ENCODE measurements at regions not wholly inside any gene's neighbourhood (a gene's known extent, or its start where the extent isn't known, plus 50 kb on each side); places are given as distances from the start of the nearest gene placed in this dataset.

GRCh38 chr9:96084331-96084734 is 208.8 kb downstream of the ERCC6L2 start:
- in situ Hi-C loops (cut with MboI; ENCODE audit: low pct_ligation_motif_present in 1 of 4, low pct_unique_long_range_greater_than_20kb in 1 of 4, low sequenced_read_pairs in 3 of 4) = no loop called here
- Histone ChIP-seq H3K27me3 (peaks cover 14% of the 10 kb centered on the region), H3K4me3 (no peak overlapping the region), H3K9me3 (no peaks in the 10 kb centered on the region), H3K27ac (no peak overlapping the region), H3K4me1 (peaks cover 0 to 4% (median 2%) of the 10 kb centered on the region in 4 donors), H3K36me3 (no peaks in the 10 kb centered on the region)
- TF ChIP-seq POLR2A (IDR thresholded peaks at IDR 0.05) (no peak), EP300 (IDR thresholded peaks at IDR 0.05; ENCODE audit: low read depth) (no peak)
- TF ChIP-seq, protein P1, sequence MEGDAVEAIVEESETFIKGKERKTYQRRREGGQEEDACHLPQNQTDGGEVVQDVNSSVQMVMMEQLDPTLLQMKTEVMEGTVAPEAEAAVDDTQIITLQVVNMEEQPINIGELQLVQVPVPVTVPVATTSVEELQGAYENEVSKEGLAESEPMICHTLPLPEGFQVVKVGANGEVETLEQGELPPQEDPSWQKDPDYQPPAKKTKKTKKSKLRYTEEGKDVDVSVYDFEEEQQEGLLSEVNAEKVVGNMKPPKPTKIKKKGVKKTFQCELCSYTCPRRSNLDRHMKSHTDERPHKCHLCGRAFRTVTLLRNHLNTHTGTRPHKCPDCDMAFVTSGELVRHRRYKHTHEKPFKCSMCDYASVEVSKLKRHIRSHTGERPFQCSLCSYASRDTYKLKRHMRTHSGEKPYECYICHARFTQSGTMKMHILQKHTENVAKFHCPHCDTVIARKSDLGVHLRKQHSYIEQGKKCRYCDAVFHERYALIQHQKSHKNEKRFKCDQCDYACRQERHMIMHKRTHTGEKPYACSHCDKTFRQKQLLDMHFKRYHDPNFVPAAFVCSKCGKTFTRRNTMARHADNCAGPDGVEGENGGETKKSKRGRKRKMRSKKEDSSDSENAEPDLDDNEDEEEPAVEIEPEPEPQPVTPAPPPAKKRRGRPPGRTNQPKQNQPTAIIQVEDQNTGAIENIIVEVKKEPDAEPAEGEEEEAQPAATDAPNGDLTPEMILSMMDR (IDR thresholded peaks at IDR 0.05) = no peak
- intact Hi-C loops (cut with DNase I; ENCODE audit: low total_unique reads) = no loop called here
- WGBS, 2 donors (ENCODE audit: low coverage in 1 of 2) = 65 to 74% methylated on average over 4 of the region's 4 CpGs
- DNase-seq = no peak

- H3K27me3 ChIP-seq = peaks cover 14% of the 10 kb centered on the region
- H3K9me3 ChIP-seq = no peaks in the 10 kb centered on the region
- TF ChIP-seq, protein P1 (IDR thresholded peaks at IDR 0.05) = no peak
- TF ChIP-seq EP300 (IDR thresholded peaks at IDR 0.05; ENCODE audit: low read depth) (no peak), POLR2A (IDR thresholded peaks at IDR 0.05) (no peak), POLR2AphosphoS5 (IDR thresholded peaks at IDR 0.05) (no peak)
- in situ Hi-C loops (cut with MboI; ENCODE audit: low pct_ligation_motif_present in 1 of 4, low pct_unique_long_range_greater_than_20kb in 1 of 4, low sequenced_read_pairs in 3 of 4) (no loop called here), intact Hi-C loops (cut with DNase I; ENCODE audit: low total_unique reads) (no loop called here)
- 87 to 90% methylated on average over 6 to 15 of the region's 15 CpGs for WGBS, 2 donors (ENCODE audit: low coverage in 1 of 2)
- no peak overlapping the region for H3K27ac ChIP-seq
- no peak overlapping the region for H3K4me3 ChIP-seq
- no peaks in the 10 kb centered on the region for H3K36me3 ChIP-seq
- DNase-seq = no peak
- peaks cover 0 to 8% (median 5%) of the 10 kb centered on the region in 4 donors for H3K4me1 ChIP-seq
Observed at GRCh38 chr9:96082516-96083232, 207.2 kb downstream of the ERCC6L2 start.

- no peaks in the 10 kb centered on the region for H3K36me3 ChIP-seq
- peak overlapping the region in 3 of 4 donors; percentile 21 to 57 (median 55) for H3K27ac ChIP-seq
- no peaks in the 10 kb centered on the region for H3K9me3 ChIP-seq
- intact Hi-C loops (cut with DNase I; ENCODE audit: low total_unique reads) = no loop called here
- H3K27me3 ChIP-seq = no peaks in the 10 kb centered on the region
- DNase-seq = no peak
- TF ChIP-seq, protein P1 (IDR thresholded peaks at IDR 0.05) = no peak
- no peak for TF ChIP-seq EP300 (IDR thresholded peaks at IDR 0.05; ENCODE audit: low read depth)
- peak; percentile 17 to 43 (median 25) for TF ChIP-seq POLR2AphosphoS5 (IDR thresholded peaks at IDR 0.05)
- TF ChIP-seq POLR2A (IDR thresholded peaks at IDR 0.05) = no peak
- H3K4me1 ChIP-seq = peaks cover 0 to 8% (median 4%) of the 10 kb centered on the region in 4 donors
- WGBS, 2 donors (ENCODE audit: low coverage in 1 of 2) = 62% methylated on average over 8 of the region's 8 CpGs; no CpG with 5 or more reads in 1 of the 2 donors
- no peak overlapping the region for H3K4me3 ChIP-seq
- in situ Hi-C loops (cut with MboI; ENCODE audit: low pct_ligation_motif_present in 1 of 4, low pct_unique_long_range_greater_than_20kb in 1 of 4, low sequenced_read_pairs in 3 of 4) = no loop called here
Observed at GRCh38 chr9:96080364-96080763, 204.9 kb downstream of the ERCC6L2 start.

DNA sequence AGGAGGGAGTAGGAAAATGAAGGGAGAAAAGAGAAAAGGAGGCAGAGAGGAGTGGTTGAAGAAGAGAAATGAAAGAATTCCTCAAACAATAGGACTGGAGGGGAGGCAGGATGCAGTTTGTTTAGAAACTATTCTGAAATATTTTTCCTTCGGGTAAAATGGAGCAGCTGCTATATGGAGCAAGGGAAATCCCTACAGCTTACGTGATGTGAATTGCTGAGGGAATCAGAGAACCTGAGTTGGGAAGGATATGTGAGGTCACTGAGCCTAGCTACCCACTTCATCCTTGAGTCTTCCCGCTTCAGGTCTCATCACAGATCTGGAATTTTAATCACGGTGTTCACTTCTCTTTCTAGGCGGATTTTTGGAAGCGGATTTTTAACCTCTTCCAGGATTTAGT is 204.3 kb downstream of the ERCC6L2 start:
- H3K36me3 ChIP-seq = no peaks in the 10 kb centered on the region
- no peaks in the 10 kb centered on the region for H3K27me3 ChIP-seq
- H3K4me3 ChIP-seq = no peak overlapping the region
- H3K27ac ChIP-seq = peak overlapping the region; percentile 20 to 57 (median 38)
- DNase-seq = no peak
- peaks cover 0 to 8% (median 4%) of the 10 kb centered on the region in 4 donors for H3K4me1 ChIP-seq
- TF ChIP-seq POLR2AphosphoS5 (IDR thresholded peaks at IDR 0.05) (no peak), EP300 (IDR thresholded peaks at IDR 0.05; ENCODE audit: low read depth) (no peak), POLR2A (IDR thresholded peaks at IDR 0.05) (no peak)
- in situ Hi-C loops (cut with MboI; ENCODE audit: low pct_ligation_motif_present in 1 of 4, low pct_unique_long_range_greater_than_20kb in 1 of 4, low sequenced_read_pairs in 3 of 4) (no loop called here), intact Hi-C loops (cut with DNase I; ENCODE audit: low total_unique reads) (no loop called here)
- H3K9me3 ChIP-seq = no peaks in the 10 kb centered on the region
- WGBS, 2 donors (ENCODE audit: low coverage in 1 of 2) = 68 to 83% methylated on average over 4 to 6 of the region's 6 CpGs
